Epithelial cell of esophagus (primary cell): ENCODE measurements at regions not wholly inside any gene's neighbourhood (a gene's known extent, or its start where the extent isn't known, plus 50 kb on each side); places are given as distances from the start of the nearest gene placed in this dataset.
"Not testable (repeated sequence)": the region's sequence is repeated elsewhere in the genome, so short reads cannot be mapped to it uniquely, and the experiment has no call there.

Source experiments
- DNase-seq: peaks from one replicate; pipeline ENCODE4 v3.0.0; 2010; ENCODE audit warnings: low read depth
- H3K4me3 ChIP-seq: 2 replicates; pipeline ENCODE4 v1.5.1; 2011; ENCODE audit warnings: mild to moderate bottlenecking, low read length, control low read depth
- CTCF ChIP-seq: IDR thresholded peaks from 2 replicates; pipeline ENCODE4 v1.5.1; 2011; ENCODE audit warnings: low read depth, mild to moderate bottlenecking, low read length, control low read depth, inconsistent platforms; ENCODE audit not compliant: insufficient read depth; ENCODE audit errors: missing control alignments

- DNase-seq: no peak
- no peak overlapping the region for H3K4me3 ChIP-seq
- no peak for TF ChIP-seq CTCF
Observed at GRCh38 chr13:44051918-44052675, 172.4 kb downstream of the LACC1 start.

GRCh38 chr13:44052780-44053184, 173.1 kb downstream of the LACC1 start:
- no peak overlapping the region for H3K4me3 ChIP-seq
- DNase-seq: peak; percentile 22
- TF ChIP-seq CTCF: no peak

GRCh38 chr13:44053208-44053607, 173.5 kb downstream of the LACC1 start:
- DNase-seq: no peak
- no peak for TF ChIP-seq CTCF
- no peak overlapping the region for H3K4me3 ChIP-seq

GRCh38 chr13:44054525-44054924, 174.8 kb downstream of the LACC1 start:
- no peak for TF ChIP-seq CTCF
- no peak for DNase-seq
- no peak overlapping the region for H3K4me3 ChIP-seq

- DNase-seq, H3K4me3 ChIP-seq: not testable (repeated sequence)
Observed at GRCh38 chr13:44055681-44056080, 176.0 kb downstream of the LACC1 start.

- no peak for DNase-seq
- H3K4me3 ChIP-seq: no peak overlapping the region
- TF ChIP-seq CTCF: no peak
Observed at GRCh38 chr13:44058067-44058466, 178.4 kb downstream of the LACC1 start.

GRCh38 chr13:44058624-44059215, 179.0 kb downstream of the LACC1 start:
- no peak overlapping the region for H3K4me3 ChIP-seq
- DNase-seq: no peak
- TF ChIP-seq CTCF: no peak
